Mesendoderm (in vitro differentiated cells): ENCODE measurements at regions not wholly inside any gene's neighbourhood (a gene's known extent, or its start where the extent isn't known, plus 50 kb on each side); places are given as distances from the start of the nearest gene placed in this dataset.

Experiments
- DNase-seq: peaks from one replicate; pipeline ENCODE4 v3.0.0; 2013
- H2AK5ac ChIP-seq: 2 replicates; pipeline ENCODE4 v1.6.1; 2013; ENCODE audit warnings: low read length, inconsistent platforms
- H2BK120ac ChIP-seq: 2 replicates; pipeline ENCODE4 v1.6.1; 2013; ENCODE audit warnings: low read depth, mild to moderate bottlenecking, low read length, moderate library complexity, mixed read lengths
- H2BK15ac ChIP-seq: replicated peaks from 2 replicates; pipeline ENCODE4 v1.6.1; 2013; ENCODE audit warnings: low read depth, mild to moderate bottlenecking, moderate library complexity
- H2BK5ac ChIP-seq: 2 replicates; pipeline ENCODE4 v1.6.1; 2013; ENCODE audit warnings: low read length, inconsistent platforms
- H3K18ac ChIP-seq: 2 replicates; pipeline ENCODE4 v1.6.1; 2013; ENCODE audit warnings: mild to moderate bottlenecking, low read length, mixed read lengths
- H3K23ac ChIP-seq: one replicate; pipeline ENCODE4 v1.6.1; 2013; ENCODE audit warnings: low read length
- H3K27ac ChIP-seq: 2 replicates; pipeline ENCODE4 v1.5.1; 2013; ENCODE audit warnings: low read depth, mild to moderate bottlenecking, inconsistent platforms, low read length, moderate library complexity
- H3K27me3 ChIP-seq: 2 replicates; pipeline ENCODE4 v1.6.1; 2013; ENCODE audit warnings: low read length, control low read depth, mild to moderate bottlenecking, inconsistent platforms; ENCODE audit not compliant: insufficient read depth, poor library complexity
- H3K36me3 ChIP-seq: 2 replicates; pipeline ENCODE4 v1.6.1; 2013; ENCODE audit warnings: low read length, inconsistent platforms; ENCODE audit not compliant: control insufficient read depth, insufficient read depth
- H3K4ac ChIP-seq: one replicate; pipeline ENCODE4 v1.6.1; 2013; ENCODE audit warnings: low read depth, mild to moderate bottlenecking, low read length, moderate library complexity
- H3K4me1 ChIP-seq: 2 replicates; pipeline ENCODE4 v1.6.1; 2013; ENCODE audit warnings: low read depth, low read length, inconsistent platforms; ENCODE audit not compliant: control insufficient read depth
- H3K4me2 ChIP-seq: 2 replicates; pipeline ENCODE4 v1.6.1; 2013; ENCODE audit warnings: low read length
- H3K4me3 ChIP-seq: 2 replicates; pipeline ENCODE4 v1.5.1; 2013; ENCODE audit warnings: mild to moderate bottlenecking, low read length
- H3K56ac ChIP-seq: one replicate; pipeline ENCODE4 v1.6.1; 2013; ENCODE audit warnings: low read length
- H3K79me1 ChIP-seq: 2 replicates; pipeline ENCODE4 v1.6.1; 2013; ENCODE audit warnings: low read length, inconsistent platforms
- H3K79me2 ChIP-seq: 2 replicates; pipeline ENCODE4 v1.6.1; 2013; ENCODE audit warnings: mild to moderate bottlenecking, low read length; ENCODE audit not compliant: control insufficient read depth, insufficient read depth
- H3K9ac ChIP-seq: 2 replicates; pipeline ENCODE4 v1.6.1; 2013; ENCODE audit warnings: low read length, inconsistent platforms
- H4K5ac ChIP-seq: one replicate; pipeline ENCODE4 v1.6.1; 2013; ENCODE audit warnings: low read length
- H4K8ac ChIP-seq: one replicate; pipeline ENCODE4 v1.6.1; 2013; ENCODE audit warnings: low read depth, mild to moderate bottlenecking, control low read depth, low read length, moderate library complexity
- WGBS: extraction: QIAGEN DNeasy Blood & Tissue Kit; methylation state at CpG from one replicate; pipeline ENCODE4 v1.1.7; 2013; ENCODE audit warnings: low lambda C conversion rate, missing lambda C conversion rate; ENCODE audit not compliant: insufficient coverage; ENCODE audit errors: extremely low coverage; 5-methylcytosine and 5-hydroxymethylcytosine counted together

GRCh38 chr9:86707932-86708510 lies 239.3 kb downstream of the GAS1 start:
- no peak overlapping the region for H3K4ac ChIP-seq
- no CpG with 5 or more reads among the region's 4 CpGs for WGBS
- H3K27me3 ChIP-seq, result no peaks in the 10 kb centered on the region
- H3K4me2 ChIP-seq, result no peak overlapping the region
- H3K23ac ChIP-seq, result no peak overlapping the region
- DNase-seq, result no peak
- H3K27ac ChIP-seq, result no peak overlapping the region
- no peak overlapping the region for H4K8ac ChIP-seq
- H3K79me1 ChIP-seq, result no peaks in the 10 kb centered on the region
- H3K36me3 ChIP-seq, result no peaks in the 10 kb centered on the region
- H2AK5ac ChIP-seq, result no peak overlapping the region
- no peak overlapping the region for H2BK120ac ChIP-seq
- no peak overlapping the region for H4K5ac ChIP-seq
- H2BK15ac ChIP-seq, result no peak overlapping the region
- no peak overlapping the region for H3K4me3 ChIP-seq
- H3K79me2 ChIP-seq, result no peaks in the 10 kb centered on the region
- H3K9ac ChIP-seq, result no peak overlapping the region
- no peaks in the 10 kb centered on the region for H3K4me1 ChIP-seq
- no peak overlapping the region for H2BK5ac ChIP-seq
- no peak overlapping the region for H3K56ac ChIP-seq
- H3K18ac ChIP-seq, result no peak overlapping the region

GRCh38 chr9:86706391-86706790 lies 240.9 kb downstream of the GAS1 start:
- Histone ChIP-seq H3K27ac (no peak overlapping the region), H3K36me3 (no peaks in the 10 kb centered on the region), H3K27me3 (no peaks in the 10 kb centered on the region), H3K79me1 (no peaks in the 10 kb centered on the region), H2BK15ac (no peak overlapping the region), H4K5ac (no peak overlapping the region), H3K79me2 (no peaks in the 10 kb centered on the region), H3K23ac (no peak overlapping the region), H3K18ac (peak overlapping the region; percentile 70), H3K4me2 (no peak overlapping the region), H3K4me3 (no peak overlapping the region), H3K4me1 (no peaks in the 10 kb centered on the region), H3K9ac (no peak overlapping the region), H3K56ac (no peak overlapping the region), H2AK5ac (no peak overlapping the region), H2BK120ac (no peak overlapping the region), H2BK5ac (no peak overlapping the region), H4K8ac (no peak overlapping the region), H3K4ac (no peak overlapping the region)
- peak; percentile 16 for DNase-seq
- WGBS, result no CpG with 5 or more reads among the region's 1 CpG

- Histone ChIP-seq H3K79me2 (no peaks in the 10 kb centered on the region), H3K9ac (no peak overlapping the region), H3K18ac (no peak overlapping the region), H3K4me3 (no peak overlapping the region), H2AK5ac (no peak overlapping the region), H4K8ac (no peak overlapping the region), H2BK5ac (no peak overlapping the region), H2BK120ac (no peak overlapping the region), H3K79me1 (no peaks in the 10 kb centered on the region), H3K27me3 (no peaks in the 10 kb centered on the region), H3K4me1 (no peaks in the 10 kb centered on the region), H3K23ac (no peak overlapping the region), H3K4ac (no peak overlapping the region), H3K36me3 (no peaks in the 10 kb centered on the region), H4K5ac (no peak overlapping the region), H3K27ac (no peak overlapping the region), H2BK15ac (no peak overlapping the region), H3K4me2 (no peak overlapping the region), H3K56ac (no peak overlapping the region)
- no peak for DNase-seq
- WGBS, result no CpG with 5 or more reads among the region's 5 CpGs
Measured at GRCh38 chr9:86705490-86705889, 241.8 kb downstream of the GAS1 start.

GRCh38 chr9:86703346-86703745 lies 244.0 kb downstream of the GAS1 start:
- no peak overlapping the region for H3K4me2 ChIP-seq
- H3K18ac ChIP-seq, result no peak overlapping the region
- no peak overlapping the region for H3K4ac ChIP-seq
- no peaks in the 10 kb centered on the region for H3K27me3 ChIP-seq
- H4K8ac ChIP-seq, result no peak overlapping the region
- no CpG with 5 or more reads among the region's 6 CpGs for WGBS
- no peak overlapping the region for H2BK5ac ChIP-seq
- no peak overlapping the region for H2BK15ac ChIP-seq
- H3K79me2 ChIP-seq, result no peaks in the 10 kb centered on the region
- H3K36me3 ChIP-seq, result no peaks in the 10 kb centered on the region
- no peak overlapping the region for H3K9ac ChIP-seq
- no peak overlapping the region for H3K4me3 ChIP-seq
- no peak overlapping the region for H4K5ac ChIP-seq
- H3K27ac ChIP-seq, result no peak overlapping the region
- no peak overlapping the region for H2AK5ac ChIP-seq
- DNase-seq, result no peak
- H2BK120ac ChIP-seq, result no peak overlapping the region
- no peak overlapping the region for H3K56ac ChIP-seq
- no peak overlapping the region for H3K23ac ChIP-seq
- H3K4me1 ChIP-seq, result no peaks in the 10 kb centered on the region
- no peaks in the 10 kb centered on the region for H3K79me1 ChIP-seq

- H4K5ac ChIP-seq, result no peak overlapping the region
- no peak overlapping the region for H3K4me3 ChIP-seq
- H2BK5ac ChIP-seq, result no peak overlapping the region
- no peak for DNase-seq
- no peak overlapping the region for H2BK15ac ChIP-seq
- H3K9ac ChIP-seq, result no peak overlapping the region
- H2AK5ac ChIP-seq, result no peak overlapping the region
- H2BK120ac ChIP-seq, result no peak overlapping the region
- H3K56ac ChIP-seq, result no peak overlapping the region
- no peaks in the 10 kb centered on the region for H3K36me3 ChIP-seq
- no peak overlapping the region for H3K23ac ChIP-seq
- no peak overlapping the region for H4K8ac ChIP-seq
- H3K79me1 ChIP-seq, result no peaks in the 10 kb centered on the region
- no peak overlapping the region for H3K18ac ChIP-seq
- no peaks in the 10 kb centered on the region for H3K27me3 ChIP-seq
- H3K4ac ChIP-seq, result no peak overlapping the region
- no CpG with 5 or more reads among the region's 8 CpGs for WGBS
- no peak overlapping the region for H3K4me2 ChIP-seq
- H3K4me1 ChIP-seq, result no peaks in the 10 kb centered on the region
- H3K79me2 ChIP-seq, result no peaks in the 10 kb centered on the region
- no peak overlapping the region for H3K27ac ChIP-seq
Measured at GRCh38 chr9:86700629-86701028, 246.7 kb downstream of the GAS1 start.

- Histone ChIP-seq H3K4ac (no peak overlapping the region), H2BK15ac (no peak overlapping the region), H3K56ac (no peak overlapping the region), H3K18ac (no peak overlapping the region), H3K4me3 (no peak overlapping the region), H3K79me1 (no peaks in the 10 kb centered on the region), H3K4me2 (no peak overlapping the region), H3K27me3 (no peaks in the 10 kb centered on the region), H3K27ac (no peak overlapping the region), H2BK120ac (no peak overlapping the region), H3K23ac (no peak overlapping the region), H2AK5ac (no peak overlapping the region), H3K4me1 (no peaks in the 10 kb centered on the region), H3K9ac (no peak overlapping the region), H4K8ac (no peak overlapping the region), H3K79me2 (no peaks in the 10 kb centered on the region), H4K5ac (no peak overlapping the region), H2BK5ac (no peak overlapping the region), H3K36me3 (no peaks in the 10 kb centered on the region)
- WGBS, result no CpG with 5 or more reads among the region's 4 CpGs
- DNase-seq, result no peak
Measured at GRCh38 chr9:86697999-86698398, 249.3 kb downstream of the GAS1 start.
